GM19463 (cell line): ENCODE measurements at regions not wholly inside any gene's neighbourhood (a gene's known extent, or its start where the extent isn't known, plus 50 kb on each side); places are given as distances from the start of the nearest gene placed in this dataset.
"Not testable (repeated sequence)": the region's sequence is repeated elsewhere in the genome, so short reads cannot be mapped to it uniquely, and the experiment has no call there.

ENCODE experiments used
- ATAC-seq: cut with Tn5 transposase; IDR thresholded peaks from one replicate; pipeline ENCODE4 v1.9.1; 2021; ENCODE audit warnings: mild to moderate bottlenecking, moderate library complexity; ENCODE audit not compliant: unreplicated experiment

DNA sequence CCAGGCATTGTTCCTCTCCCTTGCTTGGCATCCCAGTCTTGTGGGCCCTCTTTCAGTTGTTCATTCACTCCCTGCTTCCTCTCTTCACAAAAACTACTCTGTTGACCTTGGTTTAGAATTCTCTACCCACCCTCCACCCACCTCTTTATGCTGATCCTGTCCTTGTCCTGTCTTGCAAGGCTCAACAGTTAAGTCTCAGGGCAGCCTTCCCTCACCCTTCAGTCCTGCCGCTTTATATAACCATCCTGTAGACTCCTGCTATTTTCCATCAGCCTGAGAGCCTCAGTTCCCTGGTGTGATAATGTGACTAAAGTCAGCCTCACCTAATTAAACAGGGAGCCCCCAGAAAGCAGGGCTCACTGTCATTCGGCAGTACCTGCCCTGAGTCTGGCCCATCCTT, 1763.0 kb downstream of the SPATA31A7 start:
- ATAC-seq = not testable (repeated sequence)
